T-helper 1 cell treated with Interleukin-12 subunit alpha and Interleukin-12 subunit beta and Interleukin-4 antibody, amounts not matched to agents 30 μg/mL and 1 μg/mL, for 36 hours (primary cell): ENCODE measurements at regions not wholly inside any gene's neighbourhood (a gene's known extent, or its start where the extent isn't known, plus 50 kb on each side); places are given as distances from the start of the nearest gene placed in this dataset.
"Not testable (repeated sequence)": the region's sequence is repeated elsewhere in the genome, so short reads cannot be mapped to it uniquely, and the experiment has no call there.

Experiments
- H3K27ac Mint-ChIP-seq: one replicate; pipeline ENCODE4 v1.8.0; 2021; ENCODE audit warnings: mild to moderate bottlenecking, mixed read lengths
- H3K27me3 Mint-ChIP-seq: one replicate; pipeline ENCODE4 v1.8.0; 2021; ENCODE audit warnings: low read depth, mixed read lengths
- H3K36me3 Mint-ChIP-seq: one replicate; pipeline ENCODE4 v1.8.0; 2021; ENCODE audit warnings: low read depth, mixed read lengths
- H3K4me1 Mint-ChIP-seq: one replicate; pipeline ENCODE4 v1.8.0; 2021; ENCODE audit warnings: low read depth, mixed read lengths
- H3K4me3 Mint-ChIP-seq: one replicate; pipeline ENCODE4 v1.8.0; 2021; ENCODE audit warnings: mild to moderate bottlenecking, moderate library complexity, mixed read lengths
- H3K9me3 Mint-ChIP-seq: one replicate; pipeline ENCODE4 v1.8.0; 2021; ENCODE audit warnings: mixed read lengths

- H3K4me3 Mint-ChIP-seq, result no peak overlapping the region
These were observed 1153.0 kb downstream of the SLITRK5 start for GRCh38 chr13:88824218-88824617.

GRCh38 chr13:88840085-88840484 is 1168.9 kb downstream of the SLITRK5 start:
- no peak overlapping the region for H3K4me3 Mint-ChIP-seq
- H3K9me3 Mint-ChIP-seq, result no peaks in the 10 kb centered on the region
- H3K27me3 Mint-ChIP-seq, result no peaks in the 10 kb centered on the region
- no peak overlapping the region for H3K27ac Mint-ChIP-seq
- no peaks in the 10 kb centered on the region for H3K4me1 Mint-ChIP-seq
- H3K36me3 Mint-ChIP-seq, result no peaks in the 10 kb centered on the region

More at GRCh38 chr13:88824218-88824617, 1153.0 kb downstream of the SLITRK5 start:
- Mint-ChIP-seq H3K4me1 (no peaks in the 10 kb centered on the region), H3K27me3 (no peaks in the 10 kb centered on the region), H3K27ac (no peak overlapping the region), H3K36me3 (no peaks in the 10 kb centered on the region), H3K9me3 (peaks cover 12% of the 10 kb centered on the region)

- H3K9me3 Mint-ChIP-seq, result peaks cover 17% of the 10 kb centered on the region
- H3K27ac Mint-ChIP-seq, H3K36me3 Mint-ChIP-seq, H3K4me1 Mint-ChIP-seq, H3K4me3 Mint-ChIP-seq, H3K27me3 Mint-ChIP-seq: not testable (repeated sequence)
These were observed 1181.1 kb downstream of the SLITRK5 start for GRCh38 chr13:88852293-88852692.

- Mint-ChIP-seq H3K27me3 (no peaks in the 10 kb centered on the region), H3K4me3 (no peak overlapping the region), H3K4me1 (no peaks in the 10 kb centered on the region), H3K36me3 (no peaks in the 10 kb centered on the region), H3K9me3 (peaks cover 14% of the 10 kb centered on the region), H3K27ac (no peak overlapping the region)
These were observed 1186.1 kb downstream of the SLITRK5 start for GRCh38 chr13:88857256-88857655.

GRCh38 chr13:88862095-88862620 is 1191.0 kb downstream of the SLITRK5 start:
- Mint-ChIP-seq H3K27me3 (no peaks in the 10 kb centered on the region), H3K9me3 (peaks cover 3% of the 10 kb centered on the region), H3K4me1 (no peaks in the 10 kb centered on the region), H3K36me3 (no peaks in the 10 kb centered on the region), H3K4me3 (no peak overlapping the region), H3K27ac (no peak overlapping the region)

GRCh38 chr13:88863116-88863515 is 1191.9 kb downstream of the SLITRK5 start:
- H3K27ac Mint-ChIP-seq, result no peak overlapping the region

GRCh38 chr13:88866195-88866594 is 1195.0 kb downstream of the SLITRK5 start:
- no peak overlapping the region for H3K4me3 Mint-ChIP-seq
- H3K9me3 Mint-ChIP-seq, result peaks cover 7% of the 10 kb centered on the region
- H3K4me1 Mint-ChIP-seq, result no peaks in the 10 kb centered on the region

More at GRCh38 chr13:88863116-88863515, 1191.9 kb downstream of the SLITRK5 start:
- Mint-ChIP-seq H3K4me1 (no peaks in the 10 kb centered on the region), H3K4me3 (no peak overlapping the region), H3K36me3 (no peaks in the 10 kb centered on the region), H3K9me3 (peaks cover 7% of the 10 kb centered on the region), H3K27me3 (no peaks in the 10 kb centered on the region)

GRCh38 chr13:88883741-88884140 is 1212.6 kb downstream of the SLITRK5 start:
- no peak overlapping the region for H3K4me3 Mint-ChIP-seq
- H3K27ac Mint-ChIP-seq, result no peak overlapping the region
- peaks cover 9% of the 10 kb centered on the region for H3K9me3 Mint-ChIP-seq
- no peaks in the 10 kb centered on the region for H3K36me3 Mint-ChIP-seq
- H3K4me1 Mint-ChIP-seq, result no peaks in the 10 kb centered on the region
- H3K27me3 Mint-ChIP-seq, result no peaks in the 10 kb centered on the region

More at GRCh38 chr13:88866195-88866594, 1195.0 kb downstream of the SLITRK5 start:
- Mint-ChIP-seq H3K36me3 (no peaks in the 10 kb centered on the region), H3K27ac (no peak overlapping the region), H3K27me3 (no peaks in the 10 kb centered on the region)

GRCh38 chr13:88887045-88887662 is 1216.0 kb downstream of the SLITRK5 start:
- no peaks in the 10 kb centered on the region for H3K4me1 Mint-ChIP-seq
- H3K27me3 Mint-ChIP-seq, result no peaks in the 10 kb centered on the region
- no peak overlapping the region for H3K27ac Mint-ChIP-seq
- no peaks in the 10 kb centered on the region for H3K9me3 Mint-ChIP-seq
- no peak overlapping the region for H3K4me3 Mint-ChIP-seq
- H3K36me3 Mint-ChIP-seq, result no peaks in the 10 kb centered on the region

- no peak overlapping the region for H3K4me3 Mint-ChIP-seq
- H3K4me1 Mint-ChIP-seq, result no peaks in the 10 kb centered on the region
- H3K27ac Mint-ChIP-seq, result no peak overlapping the region
- H3K27me3 Mint-ChIP-seq, result no peaks in the 10 kb centered on the region
- H3K36me3 Mint-ChIP-seq, result no peaks in the 10 kb centered on the region
- H3K9me3 Mint-ChIP-seq, result no peaks in the 10 kb centered on the region
These were observed 1224.2 kb downstream of the SLITRK5 start for GRCh38 chr13:88895261-88895941.

- Mint-ChIP-seq H3K9me3 (no peaks in the 10 kb centered on the region), H3K4me3 (no peak overlapping the region), H3K27me3 (no peaks in the 10 kb centered on the region), H3K27ac (no peak overlapping the region), H3K4me1 (no peaks in the 10 kb centered on the region), H3K36me3 (no peaks in the 10 kb centered on the region)
These were observed 1225.3 kb downstream of the SLITRK5 start for GRCh38 chr13:88896466-88896865.

GRCh38 chr13:88908961-88909441 is 1237.8 kb downstream of the SLITRK5 start:
- no peaks in the 10 kb centered on the region for H3K36me3 Mint-ChIP-seq
- no peaks in the 10 kb centered on the region for H3K27me3 Mint-ChIP-seq
- H3K27ac Mint-ChIP-seq, result no peak overlapping the region
- no peak overlapping the region for H3K4me3 Mint-ChIP-seq
- no peaks in the 10 kb centered on the region for H3K4me1 Mint-ChIP-seq
- peaks cover 5% of the 10 kb centered on the region for H3K9me3 Mint-ChIP-seq

GRCh38 chr13:88919970-88920628 is 1248.9 kb downstream of the SLITRK5 start:
- Mint-ChIP-seq H3K4me3 (no peak overlapping the region), H3K27ac (peak overlapping the region; percentile 1), H3K36me3 (peaks cover 3% of the 10 kb centered on the region), H3K27me3 (no peaks in the 10 kb centered on the region), H3K9me3 (peaks cover 13% of the 10 kb centered on the region), H3K4me1 (peaks cover 14% of the 10 kb centered on the region)

GRCh38 chr13:88925954-88926353 is 1254.8 kb downstream of the SLITRK5 start:
- Mint-ChIP-seq H3K9me3 (peaks cover 3% of the 10 kb centered on the region), H3K27me3 (no peaks in the 10 kb centered on the region), H3K36me3 (peaks cover 3% of the 10 kb centered on the region), H3K4me3 (no peak overlapping the region), H3K4me1 (peaks cover 3% of the 10 kb centered on the region), H3K27ac (no peak overlapping the region)
